ENCODE measurements at regions not wholly inside any gene's neighbourhood (a gene's known extent, or its start where the extent isn't known, plus 50 kb on each side); places are given as distances from the start of the nearest gene placed in this dataset.

- no peak for TF ChIP-seq EZH2 (IDR thresholded peaks at IDR 0.05; ENCODE audit: borderline replicate concordance, low read length)
- TF ChIP-seq, protein P1, sequence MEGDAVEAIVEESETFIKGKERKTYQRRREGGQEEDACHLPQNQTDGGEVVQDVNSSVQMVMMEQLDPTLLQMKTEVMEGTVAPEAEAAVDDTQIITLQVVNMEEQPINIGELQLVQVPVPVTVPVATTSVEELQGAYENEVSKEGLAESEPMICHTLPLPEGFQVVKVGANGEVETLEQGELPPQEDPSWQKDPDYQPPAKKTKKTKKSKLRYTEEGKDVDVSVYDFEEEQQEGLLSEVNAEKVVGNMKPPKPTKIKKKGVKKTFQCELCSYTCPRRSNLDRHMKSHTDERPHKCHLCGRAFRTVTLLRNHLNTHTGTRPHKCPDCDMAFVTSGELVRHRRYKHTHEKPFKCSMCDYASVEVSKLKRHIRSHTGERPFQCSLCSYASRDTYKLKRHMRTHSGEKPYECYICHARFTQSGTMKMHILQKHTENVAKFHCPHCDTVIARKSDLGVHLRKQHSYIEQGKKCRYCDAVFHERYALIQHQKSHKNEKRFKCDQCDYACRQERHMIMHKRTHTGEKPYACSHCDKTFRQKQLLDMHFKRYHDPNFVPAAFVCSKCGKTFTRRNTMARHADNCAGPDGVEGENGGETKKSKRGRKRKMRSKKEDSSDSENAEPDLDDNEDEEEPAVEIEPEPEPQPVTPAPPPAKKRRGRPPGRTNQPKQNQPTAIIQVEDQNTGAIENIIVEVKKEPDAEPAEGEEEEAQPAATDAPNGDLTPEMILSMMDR (conservative IDR thresholded peaks at IDR 0.05 in 1 of 2, IDR thresholded peaks at IDR 0.05 in 1 of 2; ENCODE audit: extremely low read depth in 1 of 2, insufficient read depth in 1 of 2, low read depth in 1 of 2, low read length in 2 of 2): no peak
Observed at GRCh38 chr1:167156466-167156865, 62.6 kb downstream of the STYXL2 start.
